NCI-H2029 (cell line): ENCODE measurements at regions not wholly inside any gene's neighbourhood (a gene's known extent, or its start where the extent isn't known, plus 50 kb on each side); places are given as distances from the start of the nearest gene placed in this dataset.
"Not testable (repeated sequence)": the region's sequence is repeated elsewhere in the genome, so short reads cannot be mapped to it uniquely, and the experiment has no call there.

Source experiments
- DNase-seq: peaks from one replicate; lab custom pipeline; 2025; lab: John Stamatoyannopoulos, UW

GRCh38 chr1:229133151-229133550, 137.8 kb upstream of the RAB4A start:
- DNase-seq = no peak

DNA sequence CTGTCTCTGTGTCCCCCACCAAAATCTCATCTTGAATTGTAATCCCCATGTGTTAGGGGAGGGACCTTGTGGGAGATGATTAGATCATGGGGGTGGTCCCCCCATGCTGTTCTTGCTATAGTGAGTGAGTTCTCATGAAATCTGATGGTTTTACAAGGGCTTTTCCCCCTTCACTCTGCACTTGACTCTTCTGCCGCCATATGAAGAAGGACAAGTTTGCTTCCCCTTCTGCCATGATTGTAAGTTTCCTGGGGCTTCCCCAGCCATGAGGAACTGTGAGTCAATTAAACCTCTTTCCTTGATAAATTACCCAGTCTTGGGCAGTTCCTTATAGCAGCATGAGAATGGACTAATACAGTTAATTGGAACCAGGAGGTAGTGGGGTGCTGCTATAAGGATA, 137.1 kb upstream of the RAB4A start:
- DNase-seq = no peak

- DNase-seq = not testable (repeated sequence)
Measured at GRCh38 chr1:229134381-229135217, 136.3 kb upstream of the RAB4A start.

DNA sequence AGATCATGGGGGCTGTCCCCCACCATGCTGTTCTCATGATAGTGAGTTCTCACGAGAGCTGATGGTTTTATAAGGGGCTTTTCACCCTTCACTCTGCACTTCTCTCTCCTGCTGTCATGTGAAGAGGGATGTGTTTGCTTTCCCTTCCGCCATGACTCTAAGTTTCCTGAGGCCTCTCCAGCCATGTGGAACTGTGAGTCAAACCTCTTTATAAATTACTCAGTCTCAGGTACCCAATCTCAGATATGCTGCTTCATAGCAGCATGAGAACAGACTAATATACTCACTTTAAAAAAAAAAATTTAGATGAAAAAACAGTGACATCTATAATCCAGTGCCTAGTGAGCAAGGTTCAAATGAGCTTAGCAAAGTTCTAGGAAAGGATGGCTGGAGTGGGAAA, 135.1 kb upstream of the RAB4A start:
- no peak for DNase-seq

DNA sequence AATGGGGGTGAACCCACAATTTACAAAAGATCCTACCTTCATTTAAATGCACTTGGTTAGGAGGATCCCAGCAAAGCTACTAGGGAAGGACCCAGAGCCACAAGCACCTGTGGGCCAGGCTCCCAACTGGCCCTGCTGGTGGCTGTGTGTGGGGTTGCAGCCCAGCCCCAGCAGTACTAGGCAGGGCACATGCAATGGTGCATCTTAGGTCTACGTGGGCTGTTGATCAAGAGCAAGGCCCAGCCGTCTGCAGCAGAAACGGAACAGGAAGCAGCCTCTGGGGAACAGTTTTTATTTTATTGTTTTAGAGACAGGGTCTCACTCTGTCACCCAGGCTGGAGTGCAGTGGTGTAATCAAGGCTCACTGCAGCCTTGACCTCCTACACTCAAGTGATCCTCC, 134.1 kb upstream of the RAB4A start:
- DNase-seq = no peak

DNA sequence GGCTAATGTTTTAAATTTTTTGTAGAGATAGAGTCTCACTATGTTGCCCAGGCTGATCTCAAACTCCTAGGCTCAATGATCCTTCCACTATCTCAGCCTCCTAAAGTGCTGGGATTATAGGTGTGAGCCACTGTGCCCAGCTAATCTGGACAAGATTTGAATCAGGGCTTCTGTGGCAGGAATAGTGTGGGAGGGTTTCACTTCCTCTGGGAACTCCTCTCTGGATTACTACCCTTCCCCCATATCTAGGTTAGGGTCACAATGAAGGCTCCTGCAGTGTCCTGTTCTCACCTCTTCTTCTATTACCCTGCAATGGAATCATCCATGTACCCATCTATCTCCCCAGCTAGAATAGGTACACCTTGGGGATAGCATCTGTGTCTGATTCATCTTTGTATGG, 133.6 kb upstream of the RAB4A start:
- DNase-seq = no peak

DNA sequence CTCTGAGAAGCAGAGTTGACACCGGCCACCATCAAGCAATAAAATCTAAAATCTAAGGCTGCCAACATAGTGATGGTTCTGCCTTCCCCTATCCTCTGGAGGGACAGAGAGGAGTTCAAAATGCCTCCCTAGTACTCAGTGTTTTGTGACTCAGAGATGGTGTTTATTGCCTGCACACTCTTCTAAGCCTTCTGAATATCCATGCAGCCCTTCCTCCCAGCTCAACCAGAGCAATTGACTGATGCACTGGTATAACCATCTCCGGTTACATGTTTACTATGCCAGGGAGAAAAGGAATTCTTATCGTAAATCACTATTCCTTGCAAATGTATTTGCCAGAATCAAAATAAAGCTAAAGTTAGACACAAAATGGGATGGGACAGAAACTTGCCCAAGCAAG, 132.9 kb upstream of the RAB4A start:
- DNase-seq = no peak

- no peak for DNase-seq
Measured at GRCh38 chr1:229139331-229140118, 131.4 kb upstream of the RAB4A start.

- no peak for DNase-seq
Measured at GRCh38 chr1:229140119-229140396, 130.9 kb upstream of the RAB4A start.

DNA sequence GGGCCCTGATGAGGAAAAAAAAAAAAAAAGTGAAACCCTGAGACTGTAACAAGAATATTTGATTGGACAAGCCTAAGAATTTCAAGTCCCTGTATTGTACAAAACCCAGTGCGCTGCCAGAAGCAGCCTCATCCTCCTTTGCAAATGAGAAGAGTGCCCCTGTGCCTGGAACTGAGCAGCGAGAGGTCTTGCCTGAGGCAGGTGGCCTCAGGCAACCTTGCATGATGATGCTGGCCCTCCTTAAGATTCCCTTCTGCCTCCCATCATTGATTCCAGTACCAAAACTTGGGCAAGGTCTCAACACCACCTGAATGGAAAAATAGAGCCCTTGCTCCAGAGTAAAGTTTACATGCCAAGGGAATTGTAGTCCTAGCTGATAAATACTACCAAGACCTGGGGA, 129.6 kb upstream of the RAB4A start:
- DNase-seq = no peak

DNA sequence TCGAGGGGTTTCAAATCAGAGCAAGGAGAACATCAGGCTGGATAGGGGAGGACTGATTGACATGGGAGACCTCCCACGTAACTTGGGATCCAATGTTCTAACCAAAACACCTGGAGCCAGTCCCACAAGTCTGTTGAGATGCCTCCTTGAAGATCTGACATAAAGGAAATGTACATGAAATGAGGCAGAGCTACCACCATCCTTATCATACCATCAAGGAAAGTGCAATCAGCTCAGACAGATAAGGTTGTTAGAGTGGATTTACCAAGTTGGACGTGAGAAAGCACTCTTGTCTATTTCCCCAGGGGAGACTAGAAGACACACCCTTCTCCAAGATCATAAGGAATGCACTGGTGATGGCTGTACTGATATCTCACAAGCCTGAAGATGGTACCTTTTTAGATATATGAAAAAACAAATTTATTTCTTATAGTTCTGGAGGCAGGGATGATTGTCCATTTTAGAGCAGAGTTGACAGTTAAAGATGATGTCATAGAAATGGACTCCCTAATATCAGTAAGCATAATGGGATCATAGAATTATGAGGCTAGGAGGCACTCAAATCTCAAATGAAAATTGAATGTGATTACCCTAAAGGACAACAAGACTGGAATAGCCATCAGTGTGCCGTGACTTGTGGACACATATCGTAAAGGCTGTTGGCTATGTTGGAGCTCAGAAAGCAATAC, 129.1 kb upstream of the RAB4A start:
- no peak for DNase-seq

- no peak for DNase-seq
Measured at GRCh38 chr1:229142471-229142870, 128.4 kb upstream of the RAB4A start.

DNA sequence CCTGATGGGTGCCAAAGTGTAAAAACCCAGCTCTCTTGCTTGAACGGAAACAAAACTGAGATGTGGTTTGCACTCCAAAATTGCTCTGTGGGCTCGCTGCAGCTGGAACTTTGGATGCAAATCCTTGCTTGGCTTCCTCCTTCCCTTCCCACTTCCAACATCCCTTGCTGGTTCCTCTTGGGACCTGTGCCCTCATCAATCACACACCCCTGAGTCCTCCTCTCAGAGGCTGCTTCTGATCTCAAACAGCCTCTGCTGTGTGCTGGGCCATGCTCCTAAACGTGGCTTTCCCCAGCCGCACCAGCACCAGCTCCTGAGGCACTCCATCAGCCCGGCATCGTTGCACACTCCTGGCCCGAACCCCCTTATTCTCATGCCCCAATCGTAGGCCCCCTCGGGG, 124.3 kb upstream of the RAB4A start:
- no peak for DNase-seq

DNA sequence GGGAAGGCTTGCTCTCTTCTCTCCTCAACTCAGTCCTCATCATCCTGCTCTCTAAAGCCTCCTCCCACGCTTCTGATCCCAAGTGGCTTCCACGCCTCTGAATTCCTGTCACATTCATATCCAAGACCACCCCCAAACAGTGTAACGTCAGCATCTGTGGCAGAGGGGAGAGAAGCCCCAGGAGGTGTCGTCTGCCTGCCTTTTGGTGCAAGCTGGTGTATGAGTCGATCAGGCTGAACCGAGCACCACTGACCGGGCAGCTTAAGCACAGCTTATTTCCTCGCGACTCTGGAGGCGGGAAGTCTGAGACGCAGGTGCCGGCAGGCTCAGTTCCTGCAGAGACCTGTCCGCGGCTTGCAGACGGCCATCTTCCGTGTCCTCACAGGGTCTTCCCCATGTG, 123.8 kb upstream of the RAB4A start:
- DNase-seq = no peak

DNA sequence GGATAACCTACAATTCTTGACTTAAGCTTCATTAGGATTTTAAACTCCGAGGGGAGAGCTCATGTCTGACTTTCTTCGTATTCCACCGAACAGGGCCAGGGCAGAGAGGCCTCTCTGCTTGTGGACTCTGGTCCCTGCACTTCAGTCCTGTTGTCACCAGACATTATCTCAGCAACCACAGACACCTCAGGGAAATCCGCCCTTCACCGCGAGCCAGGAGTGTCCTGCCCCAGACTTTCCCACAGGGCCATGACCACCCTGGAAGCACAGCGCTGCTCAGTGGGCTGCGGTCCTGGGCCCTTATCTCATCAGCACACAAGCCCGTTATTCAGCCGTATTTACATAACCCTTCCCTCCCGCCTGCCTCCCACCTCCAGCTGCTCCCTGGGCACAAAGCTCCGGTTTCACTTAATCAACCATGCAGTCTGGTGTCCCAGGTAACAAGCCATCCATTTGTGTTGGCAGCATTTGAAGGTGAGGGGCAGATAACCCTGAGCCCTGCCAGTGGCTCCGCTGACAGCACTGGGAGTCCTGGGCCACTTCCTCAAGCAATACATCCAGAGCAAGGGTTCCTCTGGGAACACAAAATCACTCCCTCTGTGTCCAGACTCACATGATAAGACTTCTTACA, 122.8 kb upstream of the RAB4A start:
- peak; percentile 70 for DNase-seq

GRCh38 chr1:229148743-229149142, 122.2 kb upstream of the RAB4A start:
- no peak for DNase-seq

GRCh38 chr1:229149435-229149834, 121.5 kb upstream of the RAB4A start:
- DNase-seq = no peak

- DNase-seq = no peak
Measured at GRCh38 chr1:229150518-229150917, 120.4 kb upstream of the RAB4A start.

DNA sequence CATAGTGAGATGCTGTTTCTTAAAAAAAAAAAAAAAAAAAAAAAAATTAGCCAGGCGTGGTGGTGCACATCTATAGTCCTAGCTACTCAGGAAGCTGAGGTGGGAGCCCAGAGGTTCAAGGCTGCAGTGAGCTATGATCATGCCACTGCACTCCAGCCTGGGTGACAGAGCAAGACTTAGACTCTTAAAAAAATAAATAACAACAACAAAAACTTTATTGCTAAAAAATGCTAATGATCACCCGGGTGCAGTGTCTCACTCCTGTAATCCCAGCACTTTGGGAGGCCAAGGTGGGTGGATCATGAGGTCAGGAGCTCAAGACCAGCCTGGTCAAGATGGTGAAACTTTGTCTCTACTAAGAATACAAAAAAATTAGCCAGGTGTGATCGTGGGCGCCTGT, 119.5 kb upstream of the RAB4A start:
- not testable (repeated sequence) for DNase-seq

DNA sequence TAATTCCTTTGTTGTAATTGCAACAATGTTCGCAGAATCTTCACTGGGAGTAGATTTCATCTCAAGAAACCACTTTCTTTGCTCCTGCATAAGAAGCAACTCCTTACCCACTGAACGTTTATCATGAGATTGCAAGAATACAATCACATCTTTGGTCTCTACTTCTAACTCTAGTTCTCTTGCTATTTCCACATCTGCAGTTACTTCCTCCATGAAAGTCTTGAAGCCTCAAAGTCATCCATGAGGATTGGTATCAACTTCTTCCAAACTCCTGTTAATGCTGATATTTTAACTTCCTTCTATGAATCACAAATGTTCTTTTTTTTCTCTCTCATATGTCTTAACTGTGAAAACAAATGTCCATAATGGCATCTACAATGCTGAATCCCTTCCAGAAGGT, 118.6 kb upstream of the RAB4A start:
- no peak for DNase-seq

DNA sequence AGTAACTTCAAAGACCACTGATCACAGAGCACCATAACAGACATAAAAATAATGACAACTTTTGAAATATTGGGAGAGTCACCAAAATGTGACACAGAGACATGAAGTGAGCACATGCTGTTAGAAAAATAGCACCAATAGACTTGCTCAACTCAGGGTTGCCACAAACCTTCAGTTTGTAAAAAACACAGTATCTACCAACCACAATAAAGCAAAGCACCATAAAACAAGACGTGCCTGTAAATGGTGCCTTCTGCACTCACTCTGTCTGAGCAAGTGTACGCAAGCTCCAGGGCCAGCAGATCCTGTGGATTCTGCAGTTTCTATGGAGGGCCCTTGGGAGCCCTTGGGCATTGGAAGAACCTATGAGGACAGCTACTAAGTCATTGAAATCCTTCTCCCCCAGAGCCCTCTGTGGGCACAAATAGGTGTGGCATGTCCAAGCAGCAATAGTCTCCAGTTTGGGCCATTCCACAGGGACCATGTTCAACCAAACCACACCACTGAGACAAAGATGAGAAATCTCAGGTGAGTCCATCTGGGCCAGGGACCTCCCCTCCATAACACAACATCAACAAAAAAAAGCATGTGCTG, 116.9 kb upstream of the RAB4A start:
- no peak for DNase-seq

GRCh38 chr1:229154811-229155210, 116.1 kb upstream of the RAB4A start:
- no peak for DNase-seq
